ENCODE measurements at regions not wholly inside any gene's neighbourhood (a gene's known extent, or its start where the extent isn't known, plus 50 kb on each side); places are given as distances from the start of the nearest gene placed in this dataset.

DNA sequence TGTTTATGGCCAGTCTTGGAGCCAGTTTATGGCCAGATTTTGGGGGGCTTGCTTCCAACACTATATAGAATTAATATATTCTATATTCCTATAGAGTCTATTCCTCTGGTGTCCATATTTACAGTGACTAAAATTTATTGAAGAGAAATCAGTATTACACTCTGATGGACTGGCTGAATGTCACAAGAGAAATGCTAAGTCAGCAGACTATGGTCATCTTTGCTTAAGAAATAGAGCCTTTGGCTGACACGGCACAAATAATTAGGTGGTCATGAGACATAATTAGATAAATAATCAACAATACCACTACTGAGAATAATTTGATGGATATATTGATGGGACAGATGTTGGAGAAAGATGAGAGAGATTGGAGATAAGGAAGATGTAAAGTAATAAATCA lies 272.9 kb downstream of the SLITRK5 start:
- TF ChIP-seq SUZ12 (IDR thresholded peaks at IDR 0.05; ENCODE audit: extremely low read depth, insufficient read depth, insufficient read length) (no peak), ZNF274 (IDR thresholded peaks at IDR 0.05; ENCODE audit: low read depth, low read length) (no peak)
